ENCODE measurements at regions not wholly inside any gene's neighbourhood (a gene's known extent, or its start where the extent isn't known, plus 50 kb on each side); places are given as distances from the start of the nearest gene placed in this dataset.

DNA sequence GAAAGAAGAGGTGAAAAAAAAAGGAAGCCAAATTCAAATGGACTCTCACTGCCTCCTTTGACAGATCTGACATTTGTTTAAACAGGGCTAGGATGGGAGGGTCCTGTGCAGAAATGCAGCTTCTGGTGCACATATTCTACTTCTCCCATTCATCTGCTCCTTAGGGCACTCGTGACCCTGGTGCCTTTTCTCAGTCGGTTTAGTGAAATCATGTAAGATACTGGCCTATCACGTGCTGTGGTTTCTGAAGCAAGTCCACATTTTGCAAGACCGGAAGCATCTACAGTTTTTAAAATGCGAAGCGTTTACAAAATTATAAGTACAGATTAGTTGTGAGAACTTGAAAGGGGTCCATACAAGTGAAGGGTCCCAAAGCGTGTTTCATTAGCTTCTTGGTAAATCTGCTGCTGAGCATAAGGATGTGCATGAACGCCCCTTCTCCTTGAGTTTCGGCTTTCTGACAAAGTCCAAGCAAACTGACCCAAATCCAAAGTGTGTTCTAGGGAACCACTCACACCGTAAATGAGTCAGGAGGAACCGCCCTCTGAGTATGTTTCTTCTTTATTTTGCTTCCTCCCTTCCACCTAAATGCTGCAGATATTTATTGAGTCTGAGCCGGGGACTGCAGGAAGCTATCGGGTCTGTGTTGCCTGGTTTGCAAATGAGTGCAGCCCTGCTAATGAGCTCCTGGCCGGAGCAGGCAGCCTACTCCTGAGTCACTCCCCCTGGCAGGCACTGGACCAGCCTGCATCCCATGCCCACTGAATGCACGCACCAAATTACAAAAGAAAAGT lies 323.8 kb upstream of the JARID2 start:
- Histone ChIP-seq H3K4me1 (ENCODE audit: control insufficient read depth in 1 of 2, insufficient read depth in 2 of 2, low read length in 2 of 2) (no peaks in the 10 kb centered on the region), H3K9me2 (ENCODE audit: insufficient read depth) (no peaks in the 10 kb centered on the region), H3K27ac (ENCODE audit: low read depth, low read length) (no peak overlapping the region), H3K4me2 (ENCODE audit: low read length) (no peak overlapping the region), H3K9ac (ENCODE audit: low read length) (no peak overlapping the region), H2AFZ (ENCODE audit: low read depth, low read length, poor library complexity, severe bottlenecking) (no peak overlapping the region), H3K27me3 (ENCODE audit: insufficient read depth, low read length) (no peaks in the 10 kb centered on the region), H3K79me2 (ENCODE audit: insufficient read depth, low read length) (no peaks in the 10 kb centered on the region), H4K20me1 (ENCODE audit: insufficient read depth) (no peaks in the 10 kb centered on the region), H3K4me3 (replicated peaks in 1 of 2; ENCODE audit: low read depth in 1 of 2, low read length in 2 of 2) (no peak overlapping the region), H3K36me3 (ENCODE audit: control insufficient read depth in 1 of 2, insufficient read depth in 2 of 2, low read length in 2 of 2) (no peaks in the 10 kb centered on the region), H3K9me3 (ENCODE audit: control insufficient read depth in 1 of 2, insufficient read depth in 1 of 2, low read depth in 1 of 2, low read length in 2 of 2) (no peaks in the 10 kb centered on the region)
- no peak for DNase-seq (ENCODE audit: low read depth, low spot score)
- ChIA-PET RAD21 (ENCODE audit: low non-redundant PET in 1 of 2, low total read pairs in 2 of 2, uncharacterized antibody in 2 of 2, unreplicated experiment in 2 of 2) (no interaction called here), CTCF (no interaction called here), POLR2A (no interaction called here)
- intact Hi-C loops (cut with micrococcal nuclease), result no loop called here
- no TSS peak for BruUV-seq (replicated peaks)
- ATAC-seq, result no peak
- TF ChIP-seq FOSL1 (IDR thresholded peaks at IDR 0.05; ENCODE audit: low read depth) (no peak), POLR2A (IDR thresholded peaks at IDR 0.05; ENCODE audit: borderline replicate concordance, extremely low read depth, insufficient read depth, insufficient read length) (no peak), TCF7L2 (IDR thresholded peaks at IDR 0.05; ENCODE audit: borderline replicate concordance, extremely low read depth, insufficient read depth, insufficient read length) (no peak), SRF (IDR thresholded peaks at IDR 0.05; ENCODE audit: low read depth) (no peak), EGR1 (IDR thresholded peaks at IDR 0.05; ENCODE audit: low read depth) (no peak), POLR2AphosphoS5 (IDR thresholded peaks at IDR 0.05; ENCODE audit: low read depth, low read length) (no peak), SIN3A (IDR thresholded peaks at IDR 0.05; ENCODE audit: low read depth) (no peak), ELF1 (IDR thresholded peaks at IDR 0.05; ENCODE audit: borderline replicate concordance, low read depth) (no peak), ZFX (IDR thresholded peaks at IDR 0.05) (no peak), EZH2 (IDR thresholded peaks at IDR 0.05) (no peak), YY1 (IDR thresholded peaks at IDR 0.05; ENCODE audit: extremely low read depth, insufficient replicate concordance, low read depth, low read length) (no peak), EZH2phosphoT487 (IDR thresholded peaks at IDR 0.05; ENCODE audit: borderline replicate concordance) (no peak), JUND (IDR thresholded peaks at IDR 0.05) (no peak), RAD21 (IDR thresholded peaks at IDR 0.05; ENCODE audit: low read depth) (no peak), SP1 (IDR thresholded peaks at IDR 0.05; ENCODE audit: low read depth) (no peak), ZNF274 (IDR thresholded peaks at IDR 0.05; ENCODE audit: low read depth, low read length) (no peak)
- TF ChIP-seq, protein P1, sequence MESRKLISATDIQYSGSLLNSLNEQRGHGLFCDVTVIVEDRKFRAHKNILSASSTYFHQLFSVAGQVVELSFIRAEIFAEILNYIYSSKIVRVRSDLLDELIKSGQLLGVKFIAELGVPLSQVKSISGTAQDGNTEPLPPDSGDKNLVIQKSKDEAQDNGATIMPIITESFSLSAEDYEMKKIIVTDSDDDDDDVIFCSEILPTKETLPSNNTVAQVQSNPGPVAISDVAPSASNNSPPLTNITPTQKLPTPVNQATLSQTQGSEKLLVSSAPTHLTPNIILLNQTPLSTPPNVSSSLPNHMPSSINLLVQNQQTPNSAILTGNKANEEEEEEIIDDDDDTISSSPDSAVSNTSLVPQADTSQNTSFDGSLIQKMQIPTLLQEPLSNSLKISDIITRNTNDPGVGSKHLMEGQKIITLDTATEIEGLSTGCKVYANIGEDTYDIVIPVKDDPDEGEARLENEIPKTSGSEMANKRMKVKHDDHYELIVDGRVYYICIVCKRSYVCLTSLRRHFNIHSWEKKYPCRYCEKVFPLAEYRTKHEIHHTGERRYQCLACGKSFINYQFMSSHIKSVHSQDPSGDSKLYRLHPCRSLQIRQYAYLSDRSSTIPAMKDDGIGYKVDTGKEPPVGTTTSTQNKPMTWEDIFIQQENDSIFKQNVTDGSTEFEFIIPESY (IDR thresholded peaks at IDR 0.05; ENCODE audit: extremely low read depth, insufficient replicate concordance, low read length), result no peak
- TF ChIP-seq, protein P2, sequence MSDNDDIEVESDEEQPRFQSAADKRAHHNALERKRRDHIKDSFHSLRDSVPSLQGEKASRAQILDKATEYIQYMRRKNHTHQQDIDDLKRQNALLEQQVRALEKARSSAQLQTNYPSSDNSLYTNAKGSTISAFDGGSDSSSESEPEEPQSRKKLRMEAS (IDR thresholded peaks at IDR 0.05), result no peak
- TF ChIP-seq, protein P3, sequence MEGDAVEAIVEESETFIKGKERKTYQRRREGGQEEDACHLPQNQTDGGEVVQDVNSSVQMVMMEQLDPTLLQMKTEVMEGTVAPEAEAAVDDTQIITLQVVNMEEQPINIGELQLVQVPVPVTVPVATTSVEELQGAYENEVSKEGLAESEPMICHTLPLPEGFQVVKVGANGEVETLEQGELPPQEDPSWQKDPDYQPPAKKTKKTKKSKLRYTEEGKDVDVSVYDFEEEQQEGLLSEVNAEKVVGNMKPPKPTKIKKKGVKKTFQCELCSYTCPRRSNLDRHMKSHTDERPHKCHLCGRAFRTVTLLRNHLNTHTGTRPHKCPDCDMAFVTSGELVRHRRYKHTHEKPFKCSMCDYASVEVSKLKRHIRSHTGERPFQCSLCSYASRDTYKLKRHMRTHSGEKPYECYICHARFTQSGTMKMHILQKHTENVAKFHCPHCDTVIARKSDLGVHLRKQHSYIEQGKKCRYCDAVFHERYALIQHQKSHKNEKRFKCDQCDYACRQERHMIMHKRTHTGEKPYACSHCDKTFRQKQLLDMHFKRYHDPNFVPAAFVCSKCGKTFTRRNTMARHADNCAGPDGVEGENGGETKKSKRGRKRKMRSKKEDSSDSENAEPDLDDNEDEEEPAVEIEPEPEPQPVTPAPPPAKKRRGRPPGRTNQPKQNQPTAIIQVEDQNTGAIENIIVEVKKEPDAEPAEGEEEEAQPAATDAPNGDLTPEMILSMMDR (IDR thresholded peaks at IDR 0.05 in 2 of 3, conservative IDR thresholded peaks at IDR 0.05 in 1 of 3; ENCODE audit: borderline replicate concordance in 1 of 3, insufficient read depth in 1 of 3, low read depth in 2 of 3, low read length in 2 of 3), result no peak

Data from HCT116 (cell line).